GM19438 (cell line): ENCODE measurements at regions not wholly inside any gene's neighbourhood (a gene's known extent, or its start where the extent isn't known, plus 50 kb on each side); places are given as distances from the start of the nearest gene placed in this dataset.

ENCODE experiments used
- ATAC-seq: cut with Tn5 transposase; IDR thresholded peaks from one replicate; pipeline ENCODE4 v1.9.1; 2021; ENCODE audit warnings: low read depth; ENCODE audit not compliant: unreplicated experiment

- ATAC-seq: no peak
Measured at GRCh38 chr14:87081004-87081403, 912.0 kb downstream of the GALC start.

DNA sequence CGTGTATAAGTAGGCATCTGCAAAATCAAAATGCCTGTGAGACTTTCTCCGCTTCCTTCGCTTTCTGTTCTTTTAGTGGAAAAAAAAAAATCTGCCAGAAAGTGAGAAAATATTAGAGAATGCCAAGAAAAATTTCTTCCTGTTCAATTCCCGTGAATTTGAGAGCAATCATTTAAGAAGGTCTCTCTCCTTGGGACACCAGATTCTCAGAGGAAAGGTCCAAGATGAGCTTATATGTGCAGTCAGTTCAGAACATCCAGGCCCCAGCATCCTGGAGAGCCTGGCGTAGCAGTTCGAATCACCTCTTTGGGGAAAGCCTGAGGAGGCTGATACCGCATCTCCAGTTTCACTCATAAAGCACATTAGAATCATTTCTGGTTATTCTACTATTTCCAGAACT lies 912.8 kb downstream of the GALC start:
- ATAC-seq: no peak

DNA sequence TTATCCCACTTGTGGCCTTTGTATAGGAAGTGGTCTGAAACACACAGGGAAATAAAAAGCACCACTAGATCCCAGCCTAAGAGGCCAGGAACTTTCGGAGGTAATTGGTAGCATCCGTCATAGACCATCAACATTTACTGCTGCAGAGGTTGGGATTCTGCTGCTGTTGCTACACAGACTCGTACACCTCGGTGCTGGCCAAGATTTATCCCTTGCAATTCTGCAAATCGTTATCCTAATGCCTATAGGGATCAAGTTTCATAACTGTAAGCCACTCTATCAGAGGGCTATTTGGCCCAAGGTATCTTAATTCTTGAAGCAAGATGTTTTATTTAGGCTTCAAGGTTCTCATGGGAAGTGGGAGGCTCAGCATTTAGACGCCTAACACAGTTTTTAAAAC lies 913.6 kb downstream of the GALC start:
- ATAC-seq: no peak

DNA sequence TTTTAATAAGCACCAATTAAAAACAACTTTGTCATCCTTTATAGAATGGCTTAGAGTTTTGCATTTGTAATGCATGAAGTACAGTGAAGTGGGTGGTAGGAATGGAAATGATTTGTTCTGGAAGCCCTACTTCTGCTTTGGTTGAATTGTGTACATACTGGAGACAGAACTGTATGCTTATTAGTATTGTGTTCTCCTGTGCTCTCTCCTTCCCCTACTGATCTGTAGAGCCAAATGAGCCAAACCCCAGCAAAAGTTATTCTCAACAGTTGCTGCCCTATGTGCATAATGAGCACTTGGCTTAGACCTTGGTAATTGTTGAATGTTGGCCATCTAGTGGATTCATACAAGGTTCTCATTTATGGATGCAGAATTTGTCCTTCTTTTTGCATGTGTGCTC lies 916.1 kb downstream of the GALC start:
- no peak for ATAC-seq

GRCh38 chr14:87076146-87076545 lies 916.8 kb downstream of the GALC start:
- no peak for ATAC-seq

DNA sequence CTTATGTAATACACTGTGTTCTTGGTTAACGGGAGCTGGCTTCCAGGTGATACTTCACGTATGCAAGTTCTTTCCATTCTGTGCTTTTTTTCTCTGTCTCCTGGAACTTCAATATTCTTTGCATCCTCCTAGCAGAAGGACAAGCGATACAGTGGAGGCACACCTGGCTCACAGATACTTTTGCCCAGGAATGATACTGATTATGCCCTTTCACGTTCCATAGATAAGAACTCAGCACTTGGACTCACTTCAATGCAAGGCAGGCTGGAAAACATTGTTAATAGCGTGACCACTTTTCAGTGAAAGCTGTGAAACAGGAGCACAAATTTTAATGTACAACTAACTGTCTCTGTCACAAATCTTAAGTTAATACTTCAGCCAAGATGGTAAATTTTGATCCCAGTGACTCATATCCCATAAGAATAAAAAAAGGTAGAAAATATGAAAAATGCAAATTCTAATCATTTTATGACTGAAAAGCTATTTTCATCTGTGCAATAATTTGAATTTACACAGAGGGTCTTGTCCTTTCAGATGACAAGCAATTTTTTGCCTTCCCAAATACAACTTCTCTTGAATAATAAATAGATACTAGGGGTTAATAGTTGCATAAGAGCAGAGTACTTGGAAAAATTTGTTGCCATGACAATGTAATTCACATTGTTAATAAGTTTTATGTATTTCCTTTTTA lies 919.0 kb downstream of the GALC start:
- ATAC-seq: no peak

DNA sequence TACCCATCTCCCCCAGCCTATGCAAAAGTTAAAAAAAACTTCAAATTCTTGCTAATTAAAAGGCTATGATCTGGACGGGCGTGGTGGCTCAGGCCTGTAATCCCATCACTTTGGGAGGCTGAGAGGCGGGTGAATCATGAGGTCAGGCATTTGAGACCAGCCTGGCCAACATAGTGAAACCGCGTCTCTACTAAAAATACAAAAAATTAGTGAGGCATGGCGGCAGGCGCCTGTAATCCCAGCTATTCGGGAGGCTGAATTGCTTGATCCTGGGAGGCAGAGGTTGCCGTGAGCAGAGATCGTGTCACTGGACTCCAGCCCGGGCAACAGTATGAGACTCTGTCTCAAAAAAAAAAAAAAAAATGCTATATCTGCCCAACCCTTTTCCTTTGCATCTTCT lies 925.4 kb downstream of the GALC start:
- no peak for ATAC-seq

DNA sequence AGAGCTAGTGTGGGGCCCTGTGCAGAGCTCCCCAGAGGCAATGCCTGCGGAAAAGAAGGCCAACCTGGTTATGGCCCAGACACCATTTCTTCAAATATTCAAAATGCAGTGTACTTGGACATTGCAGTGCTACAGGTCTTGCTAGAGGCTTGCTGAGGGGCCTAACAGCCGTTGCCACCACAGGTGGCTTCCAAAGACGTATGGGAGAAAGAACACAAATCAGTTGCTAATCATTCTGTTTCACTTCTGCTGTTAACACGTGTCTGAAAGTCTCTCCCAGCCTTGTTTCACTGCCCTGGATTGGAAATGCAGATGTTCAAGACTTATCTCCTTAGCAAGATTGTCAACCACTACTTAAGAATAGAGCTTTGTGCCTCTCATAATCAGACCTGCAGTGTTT lies 925.9 kb downstream of the GALC start:
- no peak for ATAC-seq

DNA sequence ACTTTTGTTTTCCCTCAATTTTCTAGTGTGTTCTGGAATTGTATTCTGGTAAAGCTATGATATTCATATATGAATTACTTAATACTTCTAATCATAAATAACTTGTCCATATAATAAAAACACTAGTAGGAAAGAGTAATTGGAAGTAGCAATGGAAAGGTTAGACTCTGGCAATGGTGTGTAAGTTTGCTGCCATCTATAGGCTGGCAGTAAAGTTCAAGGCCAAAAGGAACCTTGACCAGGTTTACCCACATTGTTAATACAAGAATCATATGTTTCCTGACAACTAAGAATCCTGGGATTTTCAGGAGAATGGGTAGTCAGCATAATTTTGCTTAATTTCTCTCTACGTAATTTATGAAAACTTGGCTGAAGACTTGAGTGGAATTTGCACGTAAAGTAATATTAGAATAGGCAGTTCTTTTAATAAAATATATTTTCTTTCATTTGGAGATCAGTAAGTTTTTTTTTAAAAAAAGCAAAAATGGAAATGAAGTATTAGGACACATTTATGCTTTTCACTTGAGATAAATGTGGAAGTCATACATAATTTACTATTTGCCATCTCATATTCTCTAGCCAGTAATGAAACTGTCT lies 926.7 kb downstream of the GALC start:
- ATAC-seq: no peak

- ATAC-seq: no peak
Measured at GRCh38 chr14:87065366-87065765, 927.6 kb downstream of the GALC start.

- ATAC-seq: no peak
Measured at GRCh38 chr14:87063181-87063580, 929.8 kb downstream of the GALC start.

DNA sequence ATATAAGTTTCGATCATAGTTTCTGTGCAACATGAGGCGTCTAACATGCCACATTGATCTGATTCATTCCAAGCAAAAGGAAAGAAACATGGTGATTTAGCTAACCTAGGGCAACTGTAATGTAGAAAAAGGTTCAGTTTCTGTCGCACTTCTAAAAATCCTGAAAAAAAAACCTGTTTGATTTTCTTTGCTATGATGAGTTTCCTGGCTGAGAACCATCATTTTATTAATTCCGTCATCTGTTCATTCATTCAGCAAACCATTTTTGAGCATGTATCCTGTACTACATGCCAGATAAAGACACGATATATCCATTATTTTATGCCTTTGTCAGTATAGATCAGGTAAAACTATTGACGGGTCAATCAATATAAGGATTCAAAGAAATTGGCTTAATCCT lies 932.6 kb downstream of the GALC start:
- ATAC-seq: no peak

DNA sequence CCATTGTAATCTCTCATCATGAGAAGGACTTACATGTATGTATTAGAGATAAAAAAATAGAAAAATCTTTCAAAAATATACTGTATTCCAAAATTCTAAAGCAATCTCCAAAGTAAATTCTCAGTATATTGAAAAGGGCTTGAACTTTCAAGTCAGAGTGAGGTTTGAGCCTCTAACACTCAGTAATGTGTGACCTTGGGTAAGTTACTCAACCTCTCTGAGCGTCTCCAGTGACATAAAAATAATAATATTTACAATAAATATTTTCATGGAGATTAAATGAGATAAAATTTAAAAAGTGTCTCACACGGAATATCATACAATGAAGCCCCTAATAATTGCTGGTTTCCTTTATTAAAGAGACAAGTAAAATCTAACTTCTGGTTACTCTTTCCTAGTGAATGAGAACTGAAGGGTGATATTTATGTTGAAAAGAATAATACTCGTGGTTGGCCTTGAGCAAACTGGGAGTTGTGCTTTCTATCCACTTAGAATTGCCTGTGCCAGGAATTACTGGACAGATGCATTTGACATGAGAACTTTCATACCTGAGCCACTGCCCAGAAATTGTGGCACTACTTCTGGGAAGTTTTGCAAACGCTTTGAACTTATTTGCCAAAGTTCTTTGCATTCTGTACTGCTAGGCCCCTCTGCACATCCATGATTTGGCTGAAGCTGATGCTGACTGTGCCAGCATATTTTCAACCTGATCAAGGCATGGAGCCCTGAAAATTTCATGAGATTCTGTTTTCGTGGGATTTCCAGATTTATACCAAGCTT lies 933.7 kb downstream of the GALC start:
- ATAC-seq: no peak

- no peak for ATAC-seq
Measured at GRCh38 chr14:87055007-87055406, 938.0 kb downstream of the GALC start.

DNA sequence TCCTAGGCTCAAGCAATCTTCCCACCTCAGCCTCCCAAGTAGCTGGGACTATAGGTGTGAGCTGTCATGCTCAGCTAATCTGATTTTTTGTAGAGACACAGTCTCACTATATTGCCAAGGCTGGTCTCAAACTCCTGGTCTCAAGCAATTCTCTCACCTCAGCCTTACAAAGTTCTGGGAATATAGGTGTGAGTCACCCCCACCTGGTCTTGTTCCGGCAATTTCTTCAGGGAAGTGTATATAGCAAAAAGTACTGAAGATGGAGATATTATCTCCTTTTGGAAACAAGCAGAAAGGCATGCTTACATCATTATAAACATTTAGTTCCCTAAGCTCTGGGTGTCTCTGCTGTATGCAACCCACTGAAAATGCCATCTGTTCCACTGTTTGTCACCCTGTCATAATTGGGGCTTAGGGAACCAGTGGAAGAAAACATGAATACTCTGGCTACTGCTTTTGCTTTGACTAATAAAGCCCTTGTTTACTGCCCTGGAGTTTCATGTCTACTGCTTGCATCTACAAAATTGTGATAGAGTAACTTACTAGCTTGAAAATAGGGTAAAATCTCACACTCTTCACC lies 940.2 kb downstream of the GALC start:
- no peak for ATAC-seq

DNA sequence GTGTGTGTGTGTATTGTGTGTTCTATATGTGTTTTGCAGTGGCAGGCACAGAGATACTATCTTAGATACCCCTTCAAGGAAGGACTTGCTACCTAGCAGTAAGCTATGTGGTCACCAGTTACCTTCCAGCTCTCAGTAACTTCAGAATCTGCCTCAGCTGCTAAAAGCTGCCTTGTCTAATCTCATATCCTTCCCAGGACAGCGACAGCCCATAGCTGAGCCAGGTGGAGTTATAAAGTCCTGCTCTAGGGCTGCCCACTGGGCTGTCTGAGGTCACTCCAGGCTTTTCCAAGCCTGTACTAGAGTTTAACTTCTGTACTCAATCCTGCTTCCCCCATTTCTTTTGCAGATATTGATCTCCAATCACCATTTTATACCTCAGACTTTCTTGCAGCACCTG lies 942.6 kb downstream of the GALC start:
- ATAC-seq: no peak

GRCh38 chr14:87049950-87050349 lies 943.0 kb downstream of the GALC start:
- no peak for ATAC-seq

GRCh38 chr14:87046960-87047359 lies 946.0 kb downstream of the GALC start:
- no peak for ATAC-seq

DNA sequence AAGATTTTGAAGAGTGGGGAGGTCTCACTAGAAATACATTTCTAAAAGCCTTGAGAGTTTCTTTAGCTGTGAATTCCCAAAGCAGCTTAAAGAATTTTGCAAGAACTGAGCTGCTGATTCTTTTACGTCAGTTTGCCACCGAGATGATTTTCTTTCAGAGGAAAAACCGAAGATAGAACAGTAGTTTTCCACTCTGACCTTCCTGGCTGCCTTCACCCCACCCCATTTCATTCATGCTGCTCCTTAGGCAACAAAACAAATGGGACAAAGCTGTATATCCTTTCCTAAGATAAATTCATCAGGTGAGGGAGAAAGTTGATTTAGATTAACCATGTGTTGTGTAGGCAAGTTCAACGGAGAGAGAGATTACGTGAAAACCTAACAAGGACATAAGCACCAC lies 947.0 kb downstream of the GALC start:
- no peak for ATAC-seq

GRCh38 chr14:87045246-87045645 lies 947.7 kb downstream of the GALC start:
- ATAC-seq: no peak

GRCh38 chr14:87044807-87045206 lies 948.2 kb downstream of the GALC start:
- no peak for ATAC-seq
